Activated CD4-positive, alpha-beta T cell treated with anti-CD3 and anti-CD28 coated beads for 36 hours (primary cell): ENCODE measurements at regions not wholly inside any gene's neighbourhood (a gene's known extent, or its start where the extent isn't known, plus 50 kb on each side); places are given as distances from the start of the nearest gene placed in this dataset.

Experiments
- ATAC-seq: fragments of 200-7000 bp; cut with Tn5 transposase; one replicate; pipeline ENCODE4 v1.10.0; 2021; ENCODE audit warnings: mild to moderate bottlenecking, moderate library complexity
- CTCF ChIA-PET: fragments of 350-600 bp; sonication (Branson Sonifier 250); formaldehyde crosslinking; loops from one replicate; lab custom pipeline; 2021; ENCODE audit warnings: antibody characterized with exemption; lab: Charles Lee
- POLR2A ChIA-PET: fragments of 350-600 bp; sonication (Branson Sonifier 250); formaldehyde crosslinking; loops from one replicate; lab custom pipeline; 2021; ENCODE audit warnings: antibody characterized with exemption, inconsistent platforms; lab: Charles Lee
- DNase-seq: peaks from one replicate; pipeline ENCODE4 v3.0.0-alpha.2; 2020
- H3K27ac Mint-ChIP-seq: one replicate; pipeline ENCODE4 v1.8.0; 2021; ENCODE audit warnings: mixed read lengths
- H3K27me3 Mint-ChIP-seq: one replicate; pipeline ENCODE4 v1.8.0; 2021; ENCODE audit warnings: mixed read lengths
- H3K36me3 Mint-ChIP-seq: one replicate; pipeline ENCODE4 v1.8.0; 2021; ENCODE audit warnings: low read depth, mixed read lengths
- H3K4me1 Mint-ChIP-seq: one replicate; pipeline ENCODE4 v1.8.0; 2021; ENCODE audit warnings: mixed read lengths
- H3K4me3 Mint-ChIP-seq: one replicate; pipeline ENCODE4 v1.8.0; 2021; ENCODE audit warnings: mild to moderate bottlenecking, moderate library complexity, mixed read lengths
- H3K9me3 Mint-ChIP-seq: one replicate; pipeline ENCODE4 v1.8.0; 2021; ENCODE audit warnings: low read depth, mixed read lengths
- intact Hi-C, 2 experiments: fragments of 100-400 bp; cut with DNase I in 1 of 2; cut with micrococcal nuclease in 1 of 2; formaldehyde crosslinking; loops; one replicate each; pipeline versions ENCODE4 v1.14.2 to v1.15.1; 2022 to 2024; cut with DNase I, micrococcal nuclease

DNA sequence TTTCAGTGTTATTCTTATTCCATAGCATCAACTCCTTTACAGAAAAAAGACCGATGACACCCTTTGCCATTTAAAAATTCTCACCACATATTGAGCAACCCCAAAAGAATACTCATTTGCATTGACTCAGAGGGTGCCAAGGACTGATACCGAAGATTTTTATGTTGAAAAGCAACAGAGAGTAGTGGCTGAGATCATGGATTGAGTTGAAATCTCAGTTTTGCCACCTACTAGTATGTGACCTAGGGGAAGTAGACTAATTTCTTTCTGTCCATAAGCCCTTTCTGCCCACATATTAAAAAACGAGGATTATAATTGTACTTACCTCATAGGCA is 313.9 kb upstream of the SATB1 start:
- peak overlapping the region; percentile 5 for H3K4me3 Mint-ChIP-seq
- DNase-seq = no peak
- peaks cover 86% of the 10 kb centered on the region for H3K4me1 Mint-ChIP-seq
- H3K9me3 Mint-ChIP-seq = peaks cover 5% of the 10 kb centered on the region
- intact Hi-C loops = loop anchor here in 1 of 2 experiments (1.0 kb wide), 1 partner anchor 14 kb away; no protein-coding TSS in a partner anchor
- ChIA-PET POLR2A (interaction anchor here (0.6 to 4.4 kb wide), 17 partner anchors 9 to 600 kb away, joined by 3 to 66 read pairs (median 5); no protein-coding TSS in a partner anchor), CTCF (interaction anchor here (1.0 to 5.9 kb wide), 6 partner anchors 14 to 133 kb away, joined by 3 to 53 read pairs (median 10); no protein-coding TSS in a partner anchor)
- H3K27me3 Mint-ChIP-seq = no peaks in the 10 kb centered on the region
- peaks cover 44% of the 10 kb centered on the region for H3K36me3 Mint-ChIP-seq
- peak; percentile 62 for ATAC-seq
- H3K27ac Mint-ChIP-seq = peak overlapping the region; percentile 94

DNA sequence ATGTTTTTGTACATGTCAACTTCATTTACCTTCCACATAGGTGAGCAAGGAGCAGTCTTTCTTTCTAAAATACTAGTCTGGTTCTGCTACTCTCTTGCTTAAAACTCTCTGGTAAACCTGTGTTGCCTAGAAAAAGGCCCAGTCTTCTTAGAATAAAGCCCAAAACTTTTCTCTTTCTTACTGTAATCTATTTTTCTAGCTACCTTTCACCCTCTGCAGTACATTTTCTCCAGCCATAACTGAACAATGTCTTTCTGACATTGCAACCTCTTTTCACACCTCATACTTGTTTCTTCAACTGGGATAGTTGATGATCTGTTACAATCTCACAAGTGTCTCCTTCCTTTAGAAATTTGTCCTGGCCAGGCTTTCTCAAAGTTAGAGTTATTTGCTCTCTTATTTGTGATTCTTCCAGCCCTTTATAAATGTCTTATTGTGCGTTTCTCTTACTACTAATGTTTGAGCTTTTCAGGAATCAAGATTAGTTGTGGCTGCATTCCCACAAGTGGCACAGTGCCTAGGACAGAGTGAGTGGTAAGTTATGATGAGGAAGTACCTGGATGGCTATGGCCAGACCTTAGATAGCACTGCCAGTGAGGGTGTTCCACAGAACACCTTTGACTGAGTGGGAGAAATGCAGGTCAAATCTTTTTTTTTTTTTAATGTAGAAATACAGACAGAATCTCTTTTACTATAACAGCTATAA is 313.4 kb upstream of the SATB1 start:
- CTCF ChIA-PET = interaction anchor here (0.6 to 5.9 kb wide), 8 partner anchors 13 to 97 kb away, joined by 3 to 53 read pairs (median 6); no protein-coding TSS in a partner anchor
- DNase-seq = no peak
- POLR2A ChIA-PET = interaction anchor here (0.6 to 4.4 kb wide), 17 partner anchors 9 to 599 kb away, joined by 3 to 66 read pairs (median 5); no protein-coding TSS in a partner anchor
- Mint-ChIP-seq H3K36me3 (peaks cover 44% of the 10 kb centered on the region), H3K27me3 (no peaks in the 10 kb centered on the region), H3K27ac (peak overlapping the region; percentile 94), H3K4me1 (peaks cover 82% of the 10 kb centered on the region), H3K9me3 (peaks cover 5% of the 10 kb centered on the region), H3K4me3 (peak overlapping the region; percentile 6)
- intact Hi-C loops = loop anchor here (1.0 kb wide), 2 partner anchors 13 to 14 kb away; no protein-coding TSS in a partner anchor
- peak; percentile 11 for ATAC-seq

DNA sequence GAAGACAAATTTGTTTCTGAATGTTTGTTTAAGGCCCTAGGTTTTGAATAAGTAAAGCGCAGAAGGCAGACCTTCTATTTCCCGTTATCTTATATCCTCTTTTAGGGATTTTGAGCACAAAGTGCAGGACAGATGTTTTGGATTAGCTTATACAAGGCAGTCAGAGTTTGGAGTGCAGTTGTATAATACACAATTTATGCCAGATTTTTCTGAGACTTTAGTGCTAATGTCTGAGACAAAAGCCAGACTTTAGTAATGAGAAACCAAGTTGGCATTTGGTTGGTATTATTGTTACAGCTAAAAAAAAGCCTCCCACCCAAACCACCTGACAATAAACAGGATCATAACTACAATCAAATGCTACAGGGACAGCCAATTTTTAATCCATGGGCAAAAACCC is 309.9 kb upstream of the SATB1 start:
- ATAC-seq (no peak), DNase-seq (no peak)
- CTCF ChIA-PET = interaction anchor here (0.7 to 1.8 kb wide), 4 partner anchors 14 to 48 kb away, joined by 3 to 8 read pairs (median 4); no protein-coding TSS in a partner anchor
- H3K27me3 Mint-ChIP-seq = no peaks in the 10 kb centered on the region
- H3K27ac Mint-ChIP-seq = no peak overlapping the region
- H3K4me3 Mint-ChIP-seq = no peak overlapping the region
- peaks cover 41% of the 10 kb centered on the region for H3K36me3 Mint-ChIP-seq
- H3K4me1 Mint-ChIP-seq = peaks cover 74% of the 10 kb centered on the region
- POLR2A ChIA-PET = interaction anchor here (1.0 to 2.2 kb wide), 2 partner anchors 18 to 297 kb away, joined by 3 to 8 read pairs; no protein-coding TSS in a partner anchor
- peaks cover 5% of the 10 kb centered on the region for H3K9me3 Mint-ChIP-seq
- intact Hi-C loops = no loop called here

DNA sequence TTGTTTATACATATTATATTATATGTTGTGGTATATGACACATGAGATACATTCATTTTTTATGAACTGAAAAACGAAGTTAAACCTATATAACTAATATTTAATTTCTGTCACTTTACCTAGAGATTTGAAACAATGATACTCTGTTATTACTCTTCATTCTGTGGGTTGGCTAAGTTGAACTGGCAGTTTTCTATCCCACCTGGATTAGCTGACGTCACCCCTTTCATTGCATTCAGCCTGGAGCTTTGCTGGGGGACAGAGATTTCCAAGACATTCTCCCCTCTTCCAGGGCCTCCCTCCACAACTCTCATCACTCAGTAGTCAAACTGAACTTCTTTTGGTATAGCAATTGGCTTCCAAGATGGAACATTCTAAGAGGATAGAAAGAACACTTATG is 309.2 kb upstream of the SATB1 start:
- Mint-ChIP-seq H3K27ac (no peak overlapping the region), H3K4me1 (peaks cover 72% of the 10 kb centered on the region), H3K9me3 (peaks cover 5% of the 10 kb centered on the region), H3K4me3 (no peak overlapping the region), H3K36me3 (peaks cover 45% of the 10 kb centered on the region), H3K27me3 (no peaks in the 10 kb centered on the region)
- intact Hi-C loops = no loop called here
- ChIA-PET POLR2A (no interaction called here), CTCF (interaction anchor here (0.9 to 1.8 kb wide), 3 partner anchors 14 to 32 kb away, joined by 3 to 8 read pairs (median 5); no protein-coding TSS in a partner anchor)
- no peak for ATAC-seq
- DNase-seq = no peak

DNA sequence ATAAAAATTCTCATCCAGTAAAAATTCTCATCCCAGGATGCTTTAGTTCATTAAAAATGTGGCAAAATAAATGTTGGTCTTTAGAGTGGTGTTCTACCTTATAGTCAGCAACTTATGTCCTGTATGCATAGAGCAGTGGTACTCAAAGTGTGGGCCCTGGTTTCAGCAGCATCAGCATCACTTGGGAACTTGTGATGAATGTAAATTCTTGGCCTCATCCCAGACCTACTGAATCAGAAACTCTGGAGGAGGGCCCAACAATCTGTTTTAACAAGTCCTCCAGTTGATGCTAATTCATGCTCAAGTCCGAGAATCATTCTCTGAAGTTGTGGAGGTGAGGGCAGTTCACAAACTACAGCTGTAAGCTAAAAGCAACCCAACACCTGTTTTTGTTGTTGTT is 307.3 kb upstream of the SATB1 start:
- ChIA-PET POLR2A (no interaction called here), CTCF (interaction anchor here (0.7 kb wide), 1 partner anchor 58 kb away, joined by 3 read pairs; no protein-coding TSS in a partner anchor)
- intact Hi-C loops = no loop called here
- ATAC-seq (no peak), DNase-seq (no peak)
- Mint-ChIP-seq H3K36me3 (peaks cover 40% of the 10 kb centered on the region), H3K4me1 (peaks cover 63% of the 10 kb centered on the region), H3K27ac (no peak overlapping the region), H3K27me3 (no peaks in the 10 kb centered on the region), H3K9me3 (peaks cover 7% of the 10 kb centered on the region), H3K4me3 (no peak overlapping the region)

DNA sequence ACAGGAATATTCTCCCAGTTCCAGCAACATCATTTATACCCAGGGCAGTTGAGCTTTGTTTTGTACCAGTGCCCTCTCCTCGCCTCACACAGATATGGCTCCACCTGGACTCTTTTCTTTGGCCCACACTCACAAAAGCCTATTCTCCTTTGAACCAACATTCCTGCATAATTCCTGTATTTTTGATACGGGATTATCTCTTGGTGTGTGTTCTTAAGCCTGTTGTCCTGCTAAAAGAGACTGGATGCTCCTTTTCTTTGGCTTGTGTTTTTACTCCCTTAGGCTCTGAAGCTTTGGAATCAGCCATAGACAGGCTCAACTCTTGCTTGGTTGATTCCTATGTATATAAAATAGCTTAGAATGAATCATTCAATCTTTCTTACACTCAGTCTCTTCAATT is 305.4 kb upstream of the SATB1 start:
- H3K4me1 Mint-ChIP-seq = peaks cover 65% of the 10 kb centered on the region
- peaks cover 7% of the 10 kb centered on the region for H3K9me3 Mint-ChIP-seq
- peak overlapping the region; percentile 9 for H3K27ac Mint-ChIP-seq
- DNase-seq (no peak), ATAC-seq (peak; percentile 50)
- no peaks in the 10 kb centered on the region for H3K27me3 Mint-ChIP-seq
- no peak overlapping the region for H3K4me3 Mint-ChIP-seq
- intact Hi-C loops = no loop called here
- H3K36me3 Mint-ChIP-seq = peaks cover 26% of the 10 kb centered on the region
- CTCF ChIA-PET = interaction anchor here (0.7 to 1.4 kb wide), 4 partner anchors 14 to 57 kb away, joined by 3 to 4 read pairs (median 4); no protein-coding TSS in a partner anchor
- POLR2A ChIA-PET = interaction anchor here (0.6 to 1.5 kb wide), 2 partner anchors 8 to 294 kb away, joined by 3 to 5 read pairs; no protein-coding TSS in a partner anchor

DNA sequence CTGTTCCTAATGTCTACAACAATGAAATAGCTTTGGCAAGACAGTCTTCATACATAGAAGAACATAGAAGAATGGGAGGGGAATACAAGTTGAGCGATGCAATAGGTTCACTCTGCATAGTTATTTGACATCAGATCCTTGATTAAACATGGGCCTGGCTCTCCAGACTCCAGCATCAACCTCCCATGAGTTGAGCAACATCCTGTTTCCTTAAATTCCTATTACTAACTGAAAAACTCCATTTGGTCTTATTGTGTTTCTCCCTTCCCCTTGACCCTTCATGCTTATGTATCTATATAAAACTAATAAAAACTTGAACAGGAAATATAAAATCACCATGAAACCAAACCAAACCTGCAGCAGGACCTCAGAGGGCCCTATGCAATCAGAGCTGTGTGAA is 304.5 kb upstream of the SATB1 start:
- no peak overlapping the region for H3K4me3 Mint-ChIP-seq
- H3K4me1 Mint-ChIP-seq = peaks cover 69% of the 10 kb centered on the region
- peaks cover 2% of the 10 kb centered on the region for H3K9me3 Mint-ChIP-seq
- no peak for ATAC-seq
- no peak for DNase-seq
- H3K27ac Mint-ChIP-seq = no peak overlapping the region
- ChIA-PET CTCF (interaction anchor here (0.7 to 1.4 kb wide), 4 partner anchors 9 to 29 kb away, joined by 3 to 4 read pairs (median 4); no protein-coding TSS in a partner anchor), POLR2A (interaction anchor here (1.5 kb wide), 1 partner anchor 9 kb away, joined by 5 read pairs; no protein-coding TSS in a partner anchor)
- H3K27me3 Mint-ChIP-seq = no peaks in the 10 kb centered on the region
- H3K36me3 Mint-ChIP-seq = peaks cover 18% of the 10 kb centered on the region
- intact Hi-C loops = no loop called here

DNA sequence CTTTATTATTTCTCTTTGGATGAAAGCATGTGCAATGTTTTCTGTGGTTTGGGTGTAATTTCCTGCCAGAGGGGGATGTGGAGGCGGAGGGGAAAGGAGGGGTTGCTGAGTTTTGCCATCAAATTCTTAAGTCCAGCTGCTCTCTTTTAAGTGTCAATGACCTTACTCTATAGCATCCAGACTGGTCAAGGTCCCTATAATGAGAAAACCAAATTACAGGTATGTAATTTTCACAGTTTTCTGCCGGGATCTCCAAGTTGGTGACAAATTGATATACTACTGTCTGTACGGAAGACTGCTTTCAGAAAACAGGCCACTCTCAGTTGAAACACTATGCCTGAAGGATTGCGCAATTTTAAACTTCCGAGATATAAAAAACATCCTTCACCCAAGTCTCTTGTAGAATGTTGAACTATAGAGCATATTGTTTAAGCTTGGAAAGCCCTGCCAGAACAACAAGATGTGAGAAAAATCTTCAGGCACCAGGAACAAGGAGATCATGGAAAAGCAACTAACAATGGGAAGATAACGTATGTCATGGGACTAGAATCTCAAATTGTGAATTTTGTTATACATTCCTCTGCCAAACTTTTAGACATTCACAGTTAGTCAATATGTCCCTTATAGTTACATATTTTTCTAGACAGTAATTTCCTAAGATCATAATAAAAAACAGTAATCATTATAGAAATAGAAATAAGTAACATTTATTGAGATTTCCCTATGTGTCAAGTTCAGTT is 300.7 kb upstream of the SATB1 start:
- ATAC-seq (peak; percentile 62), DNase-seq (peak; percentile 58)
- H3K4me3 Mint-ChIP-seq = peak overlapping the region; percentile 51
- H3K4me1 Mint-ChIP-seq = peaks cover 71% of the 10 kb centered on the region
- no peaks in the 10 kb centered on the region for H3K27me3 Mint-ChIP-seq
- intact Hi-C loops = loop anchor here in 1 of 2 experiments (1.0 kb wide), 1 partner anchor 13 kb away; no protein-coding TSS in a partner anchor
- peaks cover 2% of the 10 kb centered on the region for H3K9me3 Mint-ChIP-seq
- H3K27ac Mint-ChIP-seq = peak overlapping the region; percentile 94
- H3K36me3 Mint-ChIP-seq = peaks cover 24% of the 10 kb centered on the region
- POLR2A ChIA-PET = interaction anchor here (1.5 to 2.8 kb wide), 3 partner anchors 10 to 13 kb away, joined by 11 to 17 read pairs (median 11); no protein-coding TSS in a partner anchor
- CTCF ChIA-PET = interaction anchor here (0.6 to 2.4 kb wide), 9 partner anchors 10 to 263 kb away, joined by 3 to 15 read pairs (median 5); no protein-coding TSS in a partner anchor

DNA sequence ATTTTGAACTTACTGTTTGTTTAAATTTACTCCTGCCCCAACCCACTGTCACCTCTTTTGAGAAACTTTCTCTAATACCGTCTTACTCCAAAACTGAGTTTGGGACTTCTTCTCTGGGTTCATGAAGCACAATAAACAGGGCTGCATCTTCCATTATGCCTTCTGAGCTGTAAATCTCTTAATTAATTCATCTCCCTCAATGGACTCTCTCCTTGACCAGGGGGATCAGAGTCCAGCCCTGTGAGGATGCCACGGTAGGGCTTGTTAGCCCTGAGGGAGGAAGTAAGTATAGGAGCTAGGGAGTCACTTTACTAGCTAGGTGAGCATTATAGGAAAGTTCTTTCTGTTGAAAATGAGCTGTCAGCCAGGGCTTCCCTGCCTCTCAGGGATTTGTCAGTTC is 299.3 kb upstream of the SATB1 start:
- DNase-seq (no peak), ATAC-seq (no peak)
- Mint-ChIP-seq H3K4me1 (peaks cover 66% of the 10 kb centered on the region), H3K36me3 (peaks cover 29% of the 10 kb centered on the region), H3K27me3 (no peaks in the 10 kb centered on the region), H3K27ac (peak overlapping the region; percentile 94), H3K4me3 (peak overlapping the region; percentile 51), H3K9me3 (peaks cover 4% of the 10 kb centered on the region)
- POLR2A ChIA-PET = interaction anchor here (0.7 to 2.8 kb wide), 5 partner anchors 9 to 26 kb away, joined by 3 to 17 read pairs (median 11); no protein-coding TSS in a partner anchor
- intact Hi-C loops = loop anchor here in 1 of 2 experiments (1.0 kb wide), 1 partner anchor 14 kb away; no protein-coding TSS in a partner anchor
- CTCF ChIA-PET = interaction anchor here (0.6 to 2.4 kb wide), 13 partner anchors 9 to 1260 kb away, joined by 3 to 15 read pairs (median 4); no protein-coding TSS in a partner anchor

DNA sequence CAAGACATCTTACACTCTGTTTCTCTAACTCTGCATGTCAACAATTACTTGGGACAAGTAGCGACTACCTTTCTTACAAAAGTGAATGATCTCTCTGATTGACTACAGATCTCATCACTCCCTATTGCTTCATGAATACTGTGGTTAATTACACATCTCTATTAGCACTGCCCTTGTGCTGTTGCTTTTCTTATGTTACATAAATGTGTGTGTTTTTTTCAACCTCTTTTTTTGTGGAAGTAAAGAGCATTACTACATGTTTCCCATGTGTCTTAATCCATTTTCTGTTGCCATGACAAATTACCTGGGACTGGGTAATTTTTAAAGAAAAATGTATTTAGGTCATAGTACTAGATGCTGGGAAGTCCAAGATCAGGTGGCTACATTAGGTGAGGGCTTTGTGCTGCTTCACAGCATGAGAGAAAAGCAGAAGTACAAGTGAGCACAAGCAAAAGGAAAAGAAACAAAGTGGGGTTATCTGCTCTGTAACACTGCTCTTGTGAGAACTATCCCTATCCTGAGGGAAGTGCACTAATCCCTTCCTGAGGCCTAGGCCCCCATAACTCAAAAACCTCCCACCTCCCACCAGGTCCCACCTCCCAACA is 298.2 kb upstream of the SATB1 start:
- Mint-ChIP-seq H3K36me3 (peaks cover 37% of the 10 kb centered on the region), H3K27me3 (no peaks in the 10 kb centered on the region), H3K4me3 (peak overlapping the region; percentile 51), H3K4me1 (peaks cover 73% of the 10 kb centered on the region), H3K27ac (peak overlapping the region; percentile 94), H3K9me3 (peaks cover 10% of the 10 kb centered on the region)
- CTCF ChIA-PET = interaction anchor here (1.0 to 2.4 kb wide), 4 partner anchors 7 to 291 kb away, joined by 3 to 15 read pairs (median 4); no protein-coding TSS in a partner anchor
- intact Hi-C loops = no loop called here
- POLR2A ChIA-PET = interaction anchor here (2.8 kb wide), 1 partner anchor 7 kb away, joined by 11 read pairs; no protein-coding TSS in a partner anchor
- DNase-seq (no peak), ATAC-seq (peak; percentile 10)
